ENCODE measurements at regions not wholly inside any gene's neighbourhood (a gene's known extent, or its start where the extent isn't known, plus 50 kb on each side); places are given as distances from the start of the nearest gene placed in this dataset.

DNA sequence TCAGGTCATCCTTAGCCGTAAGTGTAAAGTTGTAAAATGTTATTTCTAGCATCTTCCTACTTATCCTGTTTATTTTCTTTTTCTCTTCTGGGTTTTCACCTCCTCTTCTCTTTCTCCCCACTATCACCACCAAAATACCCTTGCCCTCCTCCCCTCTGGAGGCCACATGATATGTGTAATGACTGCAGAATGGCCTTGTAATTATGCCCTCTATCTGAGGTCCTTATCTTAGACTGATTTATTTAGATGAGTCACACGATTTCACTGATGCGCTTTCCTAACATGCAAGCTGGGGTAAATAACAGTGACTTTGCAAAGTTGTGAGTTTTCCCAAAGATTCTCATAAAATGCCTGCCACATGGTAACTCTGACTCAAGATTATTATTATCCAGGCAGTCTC, 231.8 kb upstream of the GPRIN3 start:
- POLR2A ChIA-PET, result no interaction called here
- CTCF ChIA-PET, result no interaction called here
- no peak for DNase-seq (ENCODE audit: extremely low spot score)
- TF ChIP-seq SUZ12 (IDR thresholded peaks at IDR 0.05) (no peak), ELF4 (IDR thresholded peaks at IDR 0.05) (no peak), HDGF (IDR thresholded peaks at IDR 0.05; ENCODE audit: borderline replicate concordance) (no peak)

GRCh38 chr4:89538886-89539285, 231.3 kb upstream of the GPRIN3 start:
- ChIA-PET CTCF (no interaction called here), POLR2A (no interaction called here)
- TF ChIP-seq TARDBP (IDR thresholded peaks at IDR 0.05) (no peak), SP1 (IDR thresholded peaks at IDR 0.05) (no peak), FOXM1 (IDR thresholded peaks at IDR 0.05; ENCODE audit: borderline replicate concordance) (no peak), SUZ12 (IDR thresholded peaks at IDR 0.05) (no peak), CTBP1 (IDR thresholded peaks at IDR 0.05; ENCODE audit: borderline replicate concordance) (no peak), ELF4 (IDR thresholded peaks at IDR 0.05) (no peak), NFRKB (IDR thresholded peaks at IDR 0.05) (no peak), HDGF (IDR thresholded peaks at IDR 0.05; ENCODE audit: borderline replicate concordance) (no peak)
- no peak for DNase-seq (ENCODE audit: extremely low spot score)

DNA sequence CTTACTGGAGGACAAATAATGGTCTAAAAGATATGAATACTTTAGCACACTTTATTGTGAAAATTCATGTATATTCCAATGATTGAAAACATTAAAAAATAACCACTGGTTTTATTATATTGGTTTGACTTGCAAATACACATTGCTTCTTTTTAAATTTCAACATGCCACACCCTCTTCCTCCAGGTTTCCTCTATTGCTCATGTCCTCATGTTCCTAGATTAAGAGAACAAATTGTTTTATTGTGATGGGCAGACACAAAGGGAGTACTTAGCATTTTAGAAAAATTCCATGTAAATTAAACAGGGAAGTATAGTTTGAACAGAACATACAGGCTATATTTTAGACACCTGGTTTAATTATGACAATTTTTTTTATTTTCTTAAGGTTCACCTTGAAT, 230.6 kb upstream of the GPRIN3 start:
- no peak for TF ChIP-seq ZNF384 (IDR thresholded peaks at IDR 0.05)
- TF ChIP-seq SUZ12 (IDR thresholded peaks at IDR 0.05), result no peak
- no peak for TF ChIP-seq HDGF (IDR thresholded peaks at IDR 0.05; ENCODE audit: borderline replicate concordance)
- TF ChIP-seq PKNOX1 (IDR thresholded peaks at IDR 0.05), result no peak
- no peak for TF ChIP-seq CTBP1 (IDR thresholded peaks at IDR 0.05; ENCODE audit: borderline replicate concordance)
- no peak for TF ChIP-seq FOXK2 (IDR thresholded peaks at IDR 0.05)
- no peak for TF ChIP-seq L3MBTL2 (conservative IDR thresholded peaks at IDR 0.05)
- no peak for TF ChIP-seq ELF4 (IDR thresholded peaks at IDR 0.05)
- TF ChIP-seq TARDBP (IDR thresholded peaks at IDR 0.05), result no peak
- TF ChIP-seq FOXA1 (IDR thresholded peaks at IDR 0.05), result no peak
- no peak for TF ChIP-seq BHLHE40 (IDR thresholded peaks at IDR 0.05; ENCODE audit: borderline replicate concordance)
- no peak for TF ChIP-seq LEF1 (IDR thresholded peaks at IDR 0.05; ENCODE audit: borderline replicate concordance)
- TF ChIP-seq NFRKB (IDR thresholded peaks at IDR 0.05), result no peak
- no peak for TF ChIP-seq SP1 (IDR thresholded peaks at IDR 0.05)
- no peak for TF ChIP-seq FOXM1 (IDR thresholded peaks at IDR 0.05; ENCODE audit: borderline replicate concordance)
- no peak for TF ChIP-seq ARNT (IDR thresholded peaks at IDR 0.05)

GRCh38 chr4:89537281-89537680, 229.7 kb upstream of the GPRIN3 start:
- ChIA-PET POLR2A (no interaction called here), CTCF (no interaction called here)
- TF ChIP-seq CTBP1 (IDR thresholded peaks at IDR 0.05; ENCODE audit: borderline replicate concordance) (no peak), HDGF (IDR thresholded peaks at IDR 0.05; ENCODE audit: borderline replicate concordance) (no peak), BHLHE40 (IDR thresholded peaks at IDR 0.05; ENCODE audit: borderline replicate concordance) (no peak), SUZ12 (IDR thresholded peaks at IDR 0.05) (no peak), L3MBTL2 (conservative IDR thresholded peaks at IDR 0.05) (no peak), SP1 (IDR thresholded peaks at IDR 0.05) (no peak), ELF4 (IDR thresholded peaks at IDR 0.05) (no peak), LEF1 (IDR thresholded peaks at IDR 0.05; ENCODE audit: borderline replicate concordance) (no peak), NFRKB (IDR thresholded peaks at IDR 0.05) (no peak), ARNT (IDR thresholded peaks at IDR 0.05) (no peak), TARDBP (IDR thresholded peaks at IDR 0.05) (no peak), FOXK2 (IDR thresholded peaks at IDR 0.05) (no peak), FOXM1 (IDR thresholded peaks at IDR 0.05; ENCODE audit: borderline replicate concordance) (no peak), ZNF384 (IDR thresholded peaks at IDR 0.05) (no peak), FOXA1 (IDR thresholded peaks at IDR 0.05) (no peak)

More for the DNA sequence above, 230.6 kb upstream of the GPRIN3 start:
- ChIA-PET POLR2A (no interaction called here), CTCF (no interaction called here)
- DNase-seq (ENCODE audit: extremely low spot score), result no peak

DNA sequence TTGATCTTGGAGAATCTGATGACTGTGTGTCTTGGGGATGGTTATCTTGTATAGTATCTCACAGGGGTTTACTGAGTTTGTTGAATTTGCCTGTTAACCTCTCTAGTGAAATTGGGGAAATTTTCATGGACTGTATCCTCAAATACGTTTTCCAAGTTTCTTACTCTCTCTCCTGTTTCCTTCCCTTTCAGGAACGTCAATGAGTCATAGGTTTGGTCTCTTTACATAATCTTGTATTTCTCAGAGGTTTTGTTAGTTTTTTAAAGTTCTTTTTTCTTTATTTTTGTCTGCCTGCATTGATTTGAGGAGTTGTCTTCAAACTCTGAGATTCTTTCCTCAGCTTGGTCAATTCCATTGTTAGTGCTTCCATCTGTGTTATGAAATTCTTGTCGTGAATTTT, 227.7 kb upstream of the GPRIN3 start:
- CTCF ChIA-PET, result no interaction called here
- TF ChIP-seq ZNF384 (IDR thresholded peaks at IDR 0.05) (no peak), NFRKB (IDR thresholded peaks at IDR 0.05) (no peak), CTBP1 (IDR thresholded peaks at IDR 0.05; ENCODE audit: borderline replicate concordance) (no peak), TARDBP (IDR thresholded peaks at IDR 0.05) (no peak), ELF4 (IDR thresholded peaks at IDR 0.05) (no peak), BHLHE40 (IDR thresholded peaks at IDR 0.05; ENCODE audit: borderline replicate concordance) (no peak), PKNOX1 (IDR thresholded peaks at IDR 0.05) (no peak)
- no peak for DNase-seq (ENCODE audit: extremely low spot score)
- POLR2A ChIA-PET, result no interaction called here

More at GRCh38 chr4:89537281-89537680, 229.7 kb upstream of the GPRIN3 start:
- DNase-seq (ENCODE audit: extremely low spot score), result no peak

DNA sequence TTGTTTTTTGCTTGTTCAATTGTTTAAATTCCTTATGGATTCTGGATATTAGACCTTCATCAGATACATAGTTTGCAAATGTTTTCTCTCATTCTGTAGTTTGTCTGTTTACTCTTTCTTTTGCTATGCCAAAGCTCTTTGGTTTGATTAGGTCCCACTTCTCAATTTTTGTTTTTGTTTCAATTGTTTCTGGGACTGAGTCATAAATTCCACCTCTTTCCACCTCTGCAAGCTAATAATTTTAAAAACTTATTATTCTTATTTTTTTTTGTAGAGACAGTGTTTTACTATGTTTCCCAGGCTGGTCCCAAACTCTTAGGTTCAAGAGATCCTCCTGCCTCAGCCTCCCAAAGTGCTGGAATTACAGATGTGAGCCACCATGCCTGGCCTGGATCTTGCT, 226.8 kb upstream of the GPRIN3 start:
- CTCF ChIA-PET, result no interaction called here
- POLR2A ChIA-PET, result no interaction called here
- TF ChIP-seq PKNOX1 (IDR thresholded peaks at IDR 0.05) (no peak), FOXA1 (IDR thresholded peaks at IDR 0.05) (no peak), ZNF384 (IDR thresholded peaks at IDR 0.05) (no peak), NFRKB (IDR thresholded peaks at IDR 0.05) (no peak), FOXK2 (IDR thresholded peaks at IDR 0.05) (no peak), BHLHE40 (IDR thresholded peaks at IDR 0.05; ENCODE audit: borderline replicate concordance) (no peak), HDGF (IDR thresholded peaks at IDR 0.05; ENCODE audit: borderline replicate concordance) (no peak)
- no peak for DNase-seq (ENCODE audit: extremely low spot score)
